ENCODE measurements at regions not wholly inside any gene's neighbourhood (a gene's known extent, or its start where the extent isn't known, plus 50 kb on each side); places are given as distances from the start of the nearest gene placed in this dataset.

- TF ChIP-seq CTCF (IDR thresholded peaks at IDR 0.05) (no peak), POLR2AphosphoS5 (IDR thresholded peaks at IDR 0.05) (no peak), POLR2A (IDR thresholded peaks at IDR 0.05) (no peak), EP300 (IDR thresholded peaks at IDR 0.05) (no peak)
Observed at GRCh38 chr2:242043538-242044312, 174.2 kb downstream of the RTP5 start.

Measured in suprapubic skin (tissue), 4 donors.